Renal pelvis (tissue), 1 donor: ENCODE measurements at regions not wholly inside any gene's neighbourhood (a gene's known extent, or its start where the extent isn't known, plus 50 kb on each side); places are given as distances from the start of the nearest gene placed in this dataset.
"Not testable (repeated sequence)": the region's sequence is repeated elsewhere in the genome, so short reads cannot be mapped to it uniquely, and the experiment has no call there.

Source experiments
- DNase-seq: peaks from one replicate; pipeline ENCODE4 v3.0.0-alpha.2; 2013

- no peak for DNase-seq
Observed at GRCh38 chr3:193118907-193119306, 122.1 kb upstream of the PLAAT1 start.

GRCh38 chr3:193119926-193120325 is 121.1 kb upstream of the PLAAT1 start:
- no peak for DNase-seq

GRCh38 chr3:193124861-193125260 is 116.2 kb upstream of the PLAAT1 start:
- DNase-seq, result no peak

GRCh38 chr3:193129607-193130006 is 111.4 kb upstream of the PLAAT1 start:
- DNase-seq, result no peak

- DNase-seq, result no peak
Observed at GRCh38 chr3:193130576-193130975, 110.4 kb upstream of the PLAAT1 start.

GRCh38 chr3:193132241-193132640 is 108.8 kb upstream of the PLAAT1 start:
- DNase-seq, result no peak

- DNase-seq, result peak; percentile 5
Observed at GRCh38 chr3:193132964-193133363, 108.1 kb upstream of the PLAAT1 start.

- no peak for DNase-seq
Observed at GRCh38 chr3:193134856-193135255, 106.2 kb upstream of the PLAAT1 start.

- DNase-seq, result no peak
Observed at GRCh38 chr3:193140381-193140780, 100.6 kb upstream of the PLAAT1 start.

- no peak for DNase-seq
Observed at GRCh38 chr3:193145248-193145647, 95.8 kb upstream of the PLAAT1 start.

- DNase-seq, result no peak
Observed at GRCh38 chr3:193148688-193149473, 92.1 kb upstream of the PLAAT1 start.

- DNase-seq, result no peak
Observed at GRCh38 chr3:193149998-193150397, 91.0 kb upstream of the PLAAT1 start.

- DNase-seq, result not testable (repeated sequence)
Observed at GRCh38 chr3:193155044-193155781, 85.8 kb upstream of the PLAAT1 start.

- no peak for DNase-seq
Observed at GRCh38 chr3:193157051-193157450, 84.0 kb upstream of the PLAAT1 start.

GRCh38 chr3:193165431-193166120 is 75.4 kb upstream of the PLAAT1 start:
- no peak for DNase-seq

- no peak for DNase-seq
Observed at GRCh38 chr3:193168931-193169330, 72.1 kb upstream of the PLAAT1 start.

GRCh38 chr3:193174140-193174539 is 66.9 kb upstream of the PLAAT1 start:
- DNase-seq, result no peak

GRCh38 chr3:193179332-193180012 is 61.5 kb upstream of the PLAAT1 start:
- not testable (repeated sequence) for DNase-seq

GRCh38 chr3:193187070-193187722 is 53.8 kb upstream of the PLAAT1 start:
- no peak for DNase-seq

- peak; percentile 16 for DNase-seq
Observed at GRCh38 chr3:193190146-193190786, 50.8 kb upstream of the PLAAT1 start.
